H9 (cell line): ENCODE measurements at regions not wholly inside any gene's neighbourhood (a gene's known extent, or its start where the extent isn't known, plus 50 kb on each side); places are given as distances from the start of the nearest gene placed in this dataset.

ENCODE experiments used
- DNase-seq: peaks from one replicate; pipeline ENCODE4 v3.0.0-alpha.2; 2017
- H2AFZ ChIP-seq: one replicate; pipeline ENCODE4 v1.6.1; 2013; ENCODE audit warnings: mild to moderate bottlenecking, low read length, control low read depth, moderate library complexity
- H2AK5ac ChIP-seq: 2 replicates; pipeline ENCODE4 v1.6.1; 2013; ENCODE audit warnings: low read length, control low read depth, mixed read lengths; ENCODE audit not compliant: insufficient read length
- H2BK120ac ChIP-seq: one replicate; pipeline ENCODE4 v1.6.1; 2013; ENCODE audit warnings: low read depth, mild to moderate bottlenecking, low read length, control low read depth, inconsistent platforms; ENCODE audit not compliant: poor library complexity, severe bottlenecking
- H2BK12ac ChIP-seq: 2 replicates; pipeline ENCODE4 v1.6.1; 2013; ENCODE audit warnings: low read length, control low read depth, mixed read lengths, low read depth; ENCODE audit not compliant: insufficient read length
- H2BK15ac ChIP-seq: 2 replicates; pipeline ENCODE4 v1.6.1; 2013; ENCODE audit warnings: low read depth, low read length, control low read depth
- H2BK20ac ChIP-seq: one replicate; pipeline ENCODE4 v1.6.1; 2013; ENCODE audit warnings: low read depth, mild to moderate bottlenecking, low read length, control low read depth, inconsistent platforms; ENCODE audit not compliant: poor library complexity, severe bottlenecking
- H2BK5ac ChIP-seq: 2 replicates; pipeline ENCODE4 v1.6.1; 2013; ENCODE audit warnings: low read length, control low read depth, mixed read lengths; ENCODE audit not compliant: insufficient read length
- H3K14ac ChIP-seq: 2 replicates; pipeline ENCODE4 v1.6.1; 2013; ENCODE audit warnings: low read length, control low read depth; ENCODE audit not compliant: insufficient read depth
- H3K18ac ChIP-seq: 2 replicates; pipeline ENCODE4 v1.6.1; 2013; ENCODE audit warnings: low read depth, mild to moderate bottlenecking, mixed read lengths, low read length, control low read depth; ENCODE audit not compliant: insufficient read length
- H3K23ac ChIP-seq: 2 replicates; pipeline ENCODE4 v1.6.1; 2013; ENCODE audit warnings: low read length, control low read depth, mixed read lengths, low read depth; ENCODE audit not compliant: insufficient read length
- H3K23me2 ChIP-seq: 2 replicates; pipeline ENCODE4 v1.6.1; 2013; ENCODE audit warnings: low read depth, mild to moderate bottlenecking, mixed read lengths, low read length, control low read depth; ENCODE audit not compliant: insufficient read length, poor library complexity, severe bottlenecking
- H3K27ac ChIP-seq: 2 replicates; pipeline ENCODE4 v1.5.1; 2013; ENCODE audit warnings: low read length, control low read depth, mixed read lengths, low read depth; ENCODE audit not compliant: insufficient read length
- H3K27me3 ChIP-seq: 2 replicates; pipeline ENCODE4 v1.6.1; 2013; ENCODE audit warnings: low read length, control low read depth, inconsistent platforms; ENCODE audit not compliant: insufficient read depth
- H3K4ac ChIP-seq: 2 replicates; pipeline ENCODE4 v1.6.1; 2013; ENCODE audit warnings: low read depth, mild to moderate bottlenecking, control low read depth, inconsistent platforms, low read length, moderate library complexity
- H3K4me1 ChIP-seq: 2 replicates; pipeline ENCODE4 v1.6.1; 2013; ENCODE audit warnings: low read length, control low read depth, inconsistent platforms; ENCODE audit not compliant: insufficient read depth
- H3K4me2 ChIP-seq: 2 replicates; pipeline ENCODE4 v1.6.1; 2013; ENCODE audit warnings: low read length, control low read depth, mixed read lengths; ENCODE audit not compliant: insufficient read length, insufficient read depth
- H3K56ac ChIP-seq: 2 replicates; pipeline ENCODE4 v1.6.1; 2013; ENCODE audit warnings: low read depth, mild to moderate bottlenecking, mixed read lengths, low read length, control low read depth; ENCODE audit not compliant: insufficient read length
- H3K79me1 ChIP-seq: 2 replicates; pipeline ENCODE4 v1.6.1; 2013; ENCODE audit warnings: low read depth, mild to moderate bottlenecking, moderate library complexity, low read length, control low read depth, inconsistent platforms; ENCODE audit not compliant: insufficient read depth, poor library complexity, severe bottlenecking
- H3K79me2 ChIP-seq: 2 replicates; pipeline ENCODE4 v1.6.1; 2013; ENCODE audit warnings: low read length, control low read depth, inconsistent platforms; ENCODE audit not compliant: insufficient read depth
- H3K9ac ChIP-seq: 2 replicates; pipeline ENCODE4 v1.6.1; 2013; ENCODE audit warnings: low read length, control low read depth, mixed read lengths; ENCODE audit not compliant: insufficient read length; ENCODE audit errors: extremely low read depth
- H3K9me3 ChIP-seq: one replicate; pipeline ENCODE4 v1.6.1; 2013; ENCODE audit warnings: low read depth, low read length, inconsistent platforms; ENCODE audit not compliant: control insufficient read depth
- H3T11ph ChIP-seq: one replicate; pipeline ENCODE4 v1.6.1; 2013; ENCODE audit warnings: mild to moderate bottlenecking, low read length, control low read depth, inconsistent platforms
- H4K20me1 ChIP-seq: one replicate; pipeline ENCODE4 v1.6.1; 2013; ENCODE audit not compliant: control insufficient read depth, insufficient read length, insufficient read depth
- H4K5ac ChIP-seq: 2 replicates; pipeline ENCODE4 v1.6.1; 2013; ENCODE audit warnings: low read depth, mild to moderate bottlenecking, mixed read lengths, low read length, control low read depth; ENCODE audit not compliant: insufficient read length
- H4K8ac ChIP-seq: replicated peaks from 2 replicates; pipeline ENCODE4 v1.6.1; 2013; ENCODE audit warnings: low read length, control low read depth, mixed read lengths, low read depth; ENCODE audit not compliant: insufficient read length
- H4K91ac ChIP-seq: 2 replicates; pipeline ENCODE4 v1.6.1; 2013; ENCODE audit warnings: low read depth, mild to moderate bottlenecking, moderate library complexity, mixed read lengths, low read length, control low read depth; ENCODE audit not compliant: insufficient read length
- H3K27ac Mint-ChIP-seq, 3 experiments: 2 replicates in 2 of 3; 3 replicates in 1 of 3; pipeline ENCODE4 v1.8.0; 2020 to 2021; ENCODE audit warnings: mixed read lengths in 3 of 3, mild to moderate bottlenecking in 1 of 3, moderate library complexity in 1 of 3
- H3K27me3 Mint-ChIP-seq: 2 replicates; pipeline ENCODE4 v1.8.0; 2021; ENCODE audit warnings: low read depth, mild to moderate bottlenecking, moderate library complexity, mixed read lengths
- H3K36me3 Mint-ChIP-seq, 3 experiments: 2 replicates in 2 of 3; 3 replicates in 1 of 3; pipeline ENCODE4 v1.8.0; 2020 to 2021; ENCODE audit warnings: low read depth in 3 of 3, mixed read lengths in 3 of 3; ENCODE audit not compliant: insufficient read depth in 1 of 3
- H3K4me1 Mint-ChIP-seq, 2 experiments: 2 replicates each; pipeline ENCODE4 v1.8.0; 2020; ENCODE audit warnings: mixed read lengths in 2 of 2
- H3K4me3 Mint-ChIP-seq, 2 experiments: 2 replicates in 1 of 2; 3 replicates in 1 of 2; pipeline ENCODE4 v1.8.0; 2020 to 2021; ENCODE audit warnings: mild to moderate bottlenecking in 2 of 2, mixed read lengths in 2 of 2, moderate library complexity in 1 of 2
- H3K9me3 Mint-ChIP-seq, 2 experiments: 2 replicates in 1 of 2; 3 replicates in 1 of 2; pipeline ENCODE4 v1.8.0; 2020; ENCODE audit warnings: mild to moderate bottlenecking in 2 of 2, mixed read lengths in 2 of 2, moderate library complexity in 1 of 2
- WGBS: extraction: QIAGEN DNeasy Blood & Tissue Kit; methylation state at CpG from one replicate; pipeline ENCODE4 v1.1.7; 2013; ENCODE audit warnings: missing lambda C conversion rate, low lambda C conversion rate, mixed read lengths; ENCODE audit not compliant: insufficient read length; ENCODE audit errors: extremely low coverage; 5-methylcytosine and 5-hydroxymethylcytosine counted together
- TF ChIP-seq, protein P1 (sequence below): fragments of 200-600 bp; sonication (generic); conservative IDR thresholded peaks from 3 replicates; pipeline ENCODE4 v1.8.0; 2021; ENCODE audit warnings: antibody characterized with exemption, mild to moderate bottlenecking

DNA sequence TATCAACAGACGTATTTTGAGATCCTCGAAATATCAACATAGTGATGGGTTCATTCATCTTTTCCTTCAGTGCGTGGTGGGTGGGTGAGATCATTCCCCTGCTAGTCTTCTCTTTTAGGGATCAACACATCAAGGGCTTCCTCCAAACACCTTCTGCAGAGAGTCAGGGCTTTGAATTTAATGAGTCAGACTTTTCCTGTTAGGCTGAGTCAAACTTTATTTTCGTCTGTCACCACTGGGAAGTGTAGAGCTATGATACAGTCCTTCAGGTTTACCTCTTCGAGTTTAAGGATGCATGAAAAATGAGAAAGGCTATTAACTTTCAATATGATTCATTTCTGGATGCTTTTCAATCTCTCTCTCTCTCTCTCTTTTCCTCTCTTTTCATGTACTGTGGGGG, 189.1 kb downstream of the BMP2 start:
- Histone ChIP-seq H3K23me2 (no peaks in the 10 kb centered on the region), H3K27ac (no peak overlapping the region), H2BK5ac (no peak overlapping the region), H3K79me1 (no peaks in the 10 kb centered on the region), H2AFZ (no peak overlapping the region), H3K4me2 (no peak overlapping the region), H2BK12ac (no peak overlapping the region), H3K79me2 (no peaks in the 10 kb centered on the region), H2BK20ac (no peak overlapping the region), H3K27me3 (no peaks in the 10 kb centered on the region), H3K14ac (no peak overlapping the region), H3K9me3 (no peaks in the 10 kb centered on the region), H3K18ac (no peak overlapping the region), H3T11ph (no peak overlapping the region), H2AK5ac (no peak overlapping the region), H4K91ac (no peak overlapping the region), H4K8ac (no peak overlapping the region), H3K4me1 (no peaks in the 10 kb centered on the region), H2BK120ac (no peak overlapping the region), H3K4ac (no peak overlapping the region), H4K20me1 (no peaks in the 10 kb centered on the region), H4K5ac (no peak overlapping the region), H3K23ac (no peak overlapping the region), H3K9ac (no peak overlapping the region), H2BK15ac (no peak overlapping the region), H3K56ac (no peak overlapping the region)
- Mint-ChIP-seq H3K9me3 (peaks cover 6 to 13% of the 10 kb centered on the region in 2 experiments; a peak in 4 of 5 replicates), H3K4me1 (no peaks in the 10 kb centered on the region), H3K4me3 (no peak overlapping the region), H3K27me3 (no peaks in the 10 kb centered on the region), H3K36me3 (peaks cover 0 to 11% (median 3%) of the 10 kb centered on the region in 3 experiments; a peak in 6 of 7 replicates), H3K27ac (no peak overlapping the region)
- WGBS, result no CpG with 5 or more reads among the region's 5 CpGs
- TF ChIP-seq, protein P1, sequence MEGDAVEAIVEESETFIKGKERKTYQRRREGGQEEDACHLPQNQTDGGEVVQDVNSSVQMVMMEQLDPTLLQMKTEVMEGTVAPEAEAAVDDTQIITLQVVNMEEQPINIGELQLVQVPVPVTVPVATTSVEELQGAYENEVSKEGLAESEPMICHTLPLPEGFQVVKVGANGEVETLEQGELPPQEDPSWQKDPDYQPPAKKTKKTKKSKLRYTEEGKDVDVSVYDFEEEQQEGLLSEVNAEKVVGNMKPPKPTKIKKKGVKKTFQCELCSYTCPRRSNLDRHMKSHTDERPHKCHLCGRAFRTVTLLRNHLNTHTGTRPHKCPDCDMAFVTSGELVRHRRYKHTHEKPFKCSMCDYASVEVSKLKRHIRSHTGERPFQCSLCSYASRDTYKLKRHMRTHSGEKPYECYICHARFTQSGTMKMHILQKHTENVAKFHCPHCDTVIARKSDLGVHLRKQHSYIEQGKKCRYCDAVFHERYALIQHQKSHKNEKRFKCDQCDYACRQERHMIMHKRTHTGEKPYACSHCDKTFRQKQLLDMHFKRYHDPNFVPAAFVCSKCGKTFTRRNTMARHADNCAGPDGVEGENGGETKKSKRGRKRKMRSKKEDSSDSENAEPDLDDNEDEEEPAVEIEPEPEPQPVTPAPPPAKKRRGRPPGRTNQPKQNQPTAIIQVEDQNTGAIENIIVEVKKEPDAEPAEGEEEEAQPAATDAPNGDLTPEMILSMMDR, result no peak
- DNase-seq, result no peak
